Duodenal mucosa (tissue), 2 donors: ENCODE measurements at regions not wholly inside any gene's neighbourhood (a gene's known extent, or its start where the extent isn't known, plus 50 kb on each side); places are given as distances from the start of the nearest gene placed in this dataset.

Experiments used
- H3K27ac ChIP-seq: one replicate; pipeline ENCODE4 v1.7.0; 2013; ENCODE audit warnings: low read depth, low read length
- H3K27me3 ChIP-seq, 2 donors: one replicate each; pipeline ENCODE4 v1.7.0; 2013; ENCODE audit warnings: low read length in 2 of 2, control low read depth in 1 of 2; ENCODE audit not compliant: insufficient read depth in 2 of 2, control insufficient read depth in 1 of 2
- H3K36me3 ChIP-seq, 2 donors: one replicate each; pipeline ENCODE4 v1.7.0; 2013; ENCODE audit warnings: low read length in 2 of 2, control low read depth in 1 of 2; ENCODE audit not compliant: insufficient read depth in 2 of 2, control insufficient read depth in 1 of 2
- H3K4me1 ChIP-seq, 2 donors: one replicate each; pipeline ENCODE4 v1.7.0; 2013; ENCODE audit warnings: low read length in 2 of 2, control low read depth in 1 of 2; ENCODE audit not compliant: insufficient read depth in 2 of 2, control insufficient read depth in 1 of 2
- H3K4me3 ChIP-seq, 2 donors: one replicate each; pipeline ENCODE4 v1.7.0; 2013; ENCODE audit warnings: low read length in 2 of 2, low read depth in 1 of 2
- H3K9ac ChIP-seq, 2 donors: one replicate each; pipeline ENCODE4 v1.7.0; 2013; ENCODE audit warnings: low read length in 2 of 2, low read depth in 1 of 2
- H3K9me3 ChIP-seq, 2 donors: one replicate each; pipeline ENCODE4 v1.7.0; 2013; ENCODE audit warnings: low read length in 2 of 2, control low read depth in 1 of 2; ENCODE audit not compliant: control insufficient read depth in 1 of 2

DNA sequence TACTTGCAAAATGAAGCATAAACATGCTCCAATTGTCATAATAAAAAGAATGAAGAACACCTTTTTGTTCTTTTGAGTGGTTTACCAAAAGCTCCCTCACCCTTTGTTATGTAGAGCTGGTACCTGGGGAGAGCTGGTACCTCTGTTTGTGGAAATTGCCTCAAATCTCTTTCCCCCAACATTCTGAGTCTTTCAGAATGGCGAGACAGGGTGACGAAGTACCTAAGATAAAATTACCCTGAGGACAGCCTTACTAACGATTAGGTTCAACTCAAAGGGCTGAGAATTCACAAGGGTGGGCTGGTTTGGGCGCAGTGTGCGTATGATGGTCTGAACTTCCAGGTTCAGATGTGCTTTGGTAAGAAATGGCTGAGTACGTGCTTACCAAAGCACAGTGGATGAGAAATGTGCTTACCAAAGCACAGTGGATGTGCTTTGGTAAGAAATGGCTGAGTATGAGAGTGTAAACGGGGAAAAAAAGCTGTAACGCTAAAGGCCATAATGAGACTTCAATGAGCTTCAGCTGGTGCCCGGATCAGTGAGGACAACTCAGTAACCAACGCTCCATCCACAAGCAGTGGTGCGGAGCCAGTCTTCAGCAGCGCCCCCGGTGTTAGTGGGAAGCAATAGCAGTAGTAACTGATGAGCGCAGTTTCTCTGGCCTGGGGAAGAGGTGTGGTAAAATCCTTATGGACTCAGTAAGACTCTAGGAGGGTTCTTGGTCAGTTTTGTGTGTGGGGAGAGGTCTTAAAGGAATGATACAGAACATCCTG is 72.3 kb upstream of the LRIG1 start:
- H3K27ac ChIP-seq, result no peak overlapping the region
- H3K9ac ChIP-seq, result no peak overlapping the region
- no peaks in the 10 kb centered on the region for H3K27me3 ChIP-seq
- no peaks in the 10 kb centered on the region for H3K9me3 ChIP-seq
- no peaks in the 10 kb centered on the region for H3K4me1 ChIP-seq
- no peak overlapping the region for H3K4me3 ChIP-seq
- no peaks in the 10 kb centered on the region for H3K36me3 ChIP-seq

GRCh38 chr3:66574091-66574490 is 73.3 kb upstream of the LRIG1 start:
- Histone ChIP-seq H3K9me3 (no peaks in the 10 kb centered on the region), H3K4me3 (no peak overlapping the region), H3K36me3 (no peaks in the 10 kb centered on the region), H3K4me1 (no peaks in the 10 kb centered on the region), H3K27me3 (no peaks in the 10 kb centered on the region), H3K27ac (no peak overlapping the region), H3K9ac (no peak overlapping the region)

DNA sequence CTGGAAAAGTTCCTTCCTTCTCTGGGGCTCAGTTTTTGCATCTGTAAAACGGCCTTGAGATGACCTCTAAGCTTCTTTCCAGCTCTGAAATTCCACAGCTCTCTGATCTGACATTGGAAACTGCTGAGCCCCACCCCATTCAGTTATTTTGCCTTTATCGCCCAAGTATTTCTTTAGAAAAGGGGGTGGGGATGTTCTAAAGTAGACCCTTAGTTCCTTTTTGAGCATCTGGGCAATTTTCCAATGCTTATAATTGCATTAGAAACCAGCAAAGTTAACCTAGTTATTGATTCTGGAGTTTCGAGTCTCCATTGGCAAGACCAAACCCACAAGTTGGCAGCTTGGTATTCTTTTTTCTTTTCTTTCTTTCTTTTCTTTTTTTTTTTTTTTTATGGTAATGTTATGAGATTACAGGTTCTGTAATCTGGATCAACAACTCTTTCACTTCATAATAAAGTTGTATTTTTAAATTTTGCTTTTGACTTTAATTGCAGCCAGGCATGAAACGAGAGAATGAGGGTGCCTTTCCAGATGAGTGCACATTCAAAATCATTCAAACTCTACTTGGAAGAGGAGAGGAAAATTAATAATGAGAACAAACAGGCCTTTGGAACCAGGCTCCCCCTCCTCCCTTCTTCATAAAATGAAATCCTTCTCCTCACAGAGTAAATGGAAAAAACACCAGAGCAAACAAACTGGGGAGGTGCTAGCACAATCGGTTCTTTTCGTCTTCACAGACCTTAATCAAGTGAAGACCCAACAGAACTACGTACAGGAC is 76.8 kb upstream of the LRIG1 start:
- H3K4me3 ChIP-seq, result no peak overlapping the region
- H3K36me3 ChIP-seq, result no peaks in the 10 kb centered on the region
- peaks cover 0 to 8% of the 10 kb centered on the region in 2 donors for H3K4me1 ChIP-seq
- no peak overlapping the region for H3K9ac ChIP-seq
- H3K27me3 ChIP-seq, result no peaks in the 10 kb centered on the region
- no peak overlapping the region for H3K27ac ChIP-seq
- no peaks in the 10 kb centered on the region for H3K9me3 ChIP-seq

GRCh38 chr3:66581256-66581655 is 80.4 kb upstream of the LRIG1 start:
- Histone ChIP-seq H3K27ac (no peak overlapping the region), H3K4me3 (no peak overlapping the region), H3K9me3 (no peaks in the 10 kb centered on the region), H3K27me3 (no peaks in the 10 kb centered on the region), H3K9ac (no peak overlapping the region), H3K36me3 (no peaks in the 10 kb centered on the region), H3K4me1 (peaks cover 0 to 8% of the 10 kb centered on the region in 2 donors)

DNA sequence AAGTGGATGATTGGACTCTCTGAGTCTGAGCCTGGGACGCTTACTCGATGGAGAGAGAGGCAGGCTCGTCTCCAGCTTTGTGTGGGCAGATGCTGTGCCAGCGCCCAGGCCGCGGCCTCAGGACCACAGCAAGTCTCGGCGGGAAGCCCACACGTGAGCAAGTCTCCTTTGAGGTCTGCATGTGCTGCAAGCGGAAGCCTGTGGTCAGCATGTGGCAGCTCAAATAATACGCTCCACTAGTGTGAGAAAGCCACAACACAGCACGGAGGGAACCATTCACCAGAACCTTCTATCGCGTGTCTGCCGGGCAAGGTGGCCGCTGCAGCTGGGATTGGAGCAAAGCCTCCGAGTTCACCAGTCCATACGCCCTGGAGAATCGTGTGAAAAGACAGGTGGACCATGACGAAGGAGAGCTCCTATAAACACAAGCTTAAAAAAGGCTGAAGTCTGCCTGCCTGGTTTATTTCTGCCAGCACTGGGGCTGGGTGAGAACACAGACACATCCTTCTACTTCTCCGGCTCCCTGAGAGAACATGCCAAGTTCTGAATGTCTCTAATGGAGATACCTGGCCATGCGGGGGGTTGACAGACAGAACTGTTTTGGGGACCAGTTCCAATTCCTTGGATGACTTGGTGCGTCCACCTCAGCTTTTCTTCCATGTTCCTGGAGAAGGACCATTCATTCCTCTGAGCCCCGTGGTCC is 82.0 kb upstream of the LRIG1 start:
- Histone ChIP-seq H3K36me3 (no peaks in the 10 kb centered on the region), H3K4me1 (peaks cover 0 to 8% of the 10 kb centered on the region in 2 donors), H3K27ac (no peak overlapping the region), H3K27me3 (no peaks in the 10 kb centered on the region), H3K9me3 (no peaks in the 10 kb centered on the region), H3K4me3 (no peak overlapping the region), H3K9ac (no peak overlapping the region)

DNA sequence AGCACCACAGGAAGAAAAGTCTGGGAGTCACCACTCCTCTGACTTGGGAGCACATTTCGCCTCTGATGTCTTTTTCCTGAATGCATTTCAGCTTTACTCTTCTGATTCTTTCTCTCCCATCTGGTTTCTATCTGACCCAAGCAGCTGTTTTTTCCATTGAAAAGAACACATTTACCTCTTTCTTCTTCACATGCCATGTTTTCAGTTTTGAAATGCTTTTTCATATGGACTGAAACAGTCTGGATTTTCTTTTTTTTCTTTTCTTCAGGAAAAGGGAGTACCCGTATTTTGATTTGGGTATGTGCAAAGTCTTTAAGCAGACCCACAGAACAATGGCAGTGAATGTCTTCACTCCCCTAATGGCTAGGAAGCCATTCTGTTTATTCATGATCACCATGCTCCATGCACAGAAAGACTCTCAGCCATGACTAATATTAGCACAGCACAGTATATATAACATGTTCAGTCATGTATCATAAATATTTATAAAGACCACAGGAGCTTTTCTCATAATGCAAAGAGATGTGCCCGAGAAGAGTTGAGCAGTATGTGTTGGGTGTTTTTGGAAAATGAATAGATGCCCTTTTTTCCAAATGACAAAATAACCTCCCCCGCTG is 82.7 kb upstream of the LRIG1 start:
- no peak overlapping the region for H3K9ac ChIP-seq
- no peak overlapping the region for H3K27ac ChIP-seq
- H3K4me1 ChIP-seq, result peaks cover 0 to 10% of the 10 kb centered on the region in 2 donors
- no peaks in the 10 kb centered on the region for H3K9me3 ChIP-seq
- no peaks in the 10 kb centered on the region for H3K36me3 ChIP-seq
- no peaks in the 10 kb centered on the region for H3K27me3 ChIP-seq
- no peak overlapping the region for H3K4me3 ChIP-seq

GRCh38 chr3:66585520-66586095 is 84.8 kb upstream of the LRIG1 start:
- H3K4me1 ChIP-seq, result peaks cover 0 to 16% of the 10 kb centered on the region in 2 donors
- no peaks in the 10 kb centered on the region for H3K27me3 ChIP-seq
- H3K27ac ChIP-seq, result no peak overlapping the region

GRCh38 chr3:66586853-66587252 is 86.0 kb upstream of the LRIG1 start:
- no peaks in the 10 kb centered on the region for H3K36me3 ChIP-seq
- H3K4me3 ChIP-seq, result no peak overlapping the region
- H3K27me3 ChIP-seq, result no peaks in the 10 kb centered on the region
- H3K9ac ChIP-seq, result no peak overlapping the region
- peaks cover 0 to 8% of the 10 kb centered on the region in 2 donors for H3K4me1 ChIP-seq
- no peaks in the 10 kb centered on the region for H3K9me3 ChIP-seq
- H3K27ac ChIP-seq, result no peak overlapping the region

More at GRCh38 chr3:66585520-66586095, 84.8 kb upstream of the LRIG1 start:
- no peak overlapping the region for H3K4me3 ChIP-seq
- no peaks in the 10 kb centered on the region for H3K36me3 ChIP-seq
- no peak overlapping the region for H3K9ac ChIP-seq
- no peaks in the 10 kb centered on the region for H3K9me3 ChIP-seq

DNA sequence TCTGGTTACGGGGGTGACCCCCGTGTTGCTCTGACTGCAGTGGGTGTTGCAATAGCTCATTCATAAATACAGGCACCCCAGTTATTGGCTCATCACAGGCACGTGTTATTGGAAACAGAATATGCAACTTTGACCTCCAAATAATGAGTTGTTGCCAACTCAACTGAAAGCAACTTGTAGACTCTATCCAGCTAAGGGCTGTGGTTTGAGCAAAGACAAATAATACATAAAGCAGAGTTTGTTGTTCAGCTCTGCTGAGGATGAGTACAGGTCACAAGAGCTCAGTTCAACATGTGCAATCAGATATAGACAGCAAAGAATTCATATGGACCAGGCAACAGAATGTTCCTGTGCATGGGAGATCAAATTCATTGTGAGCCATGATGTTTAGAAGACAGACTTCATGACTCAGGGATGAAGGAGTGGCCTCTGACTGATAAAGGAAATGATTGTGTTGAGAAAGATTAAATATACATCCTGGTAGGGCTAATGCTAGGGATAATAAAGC is 87.6 kb upstream of the LRIG1 start:
- Histone ChIP-seq H3K27ac (no peak overlapping the region), H3K9me3 (no peaks in the 10 kb centered on the region), H3K27me3 (no peaks in the 10 kb centered on the region), H3K36me3 (no peaks in the 10 kb centered on the region), H3K4me3 (no peak overlapping the region), H3K4me1 (peaks cover 0 to 8% of the 10 kb centered on the region in 2 donors), H3K9ac (no peak overlapping the region)
